Fibroblast of mammary gland (primary cell): ENCODE measurements at regions not wholly inside any gene's neighbourhood (a gene's known extent, or its start where the extent isn't known, plus 50 kb on each side); places are given as distances from the start of the nearest gene placed in this dataset.
A peak's percentile ranks its signal among the peaks of the same experiment; 100 is the strongest.

Experiments used
- DNase-seq: peaks from one replicate; pipeline ENCODE4 v3.0.0-alpha.2; 2010; ENCODE audit warnings: low read depth
- H3K4me3 ChIP-seq: 2 replicates; pipeline ENCODE4 v1.5.1; 2011; ENCODE audit warnings: low read depth, mild to moderate bottlenecking, low read length, moderate library complexity; ENCODE audit not compliant: control insufficient read depth
- TF ChIP-seq, protein P1 (sequence below): conservative IDR thresholded peaks from 2 replicates; pipeline ENCODE4 v1.5.1; 2011; ENCODE audit warnings: low read depth, low read length, inconsistent platforms; ENCODE audit not compliant: control insufficient read depth, insufficient read depth

DNA sequence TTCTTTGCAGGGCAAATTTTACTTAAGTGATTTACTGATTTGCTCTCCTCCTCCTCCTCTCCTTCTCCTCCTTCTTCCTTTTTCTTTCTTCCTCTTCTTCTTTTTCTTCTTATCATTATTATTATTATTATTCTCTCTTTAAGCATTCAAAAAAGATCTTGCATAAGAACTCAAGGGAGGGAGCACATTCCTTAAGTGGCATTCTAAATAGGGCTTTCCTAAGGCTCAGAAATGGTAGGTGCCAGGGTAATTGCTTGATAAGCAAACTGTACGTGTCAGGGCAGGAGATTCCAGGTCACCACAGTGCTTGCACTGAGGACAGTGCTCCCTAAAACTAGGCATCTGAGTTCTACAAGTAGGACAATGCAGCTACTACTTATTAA lies 92.4 kb downstream of the SPTSSA start:
- H3K4me3 ChIP-seq = no peak overlapping the region
- no peak for DNase-seq
- TF ChIP-seq, protein P1, sequence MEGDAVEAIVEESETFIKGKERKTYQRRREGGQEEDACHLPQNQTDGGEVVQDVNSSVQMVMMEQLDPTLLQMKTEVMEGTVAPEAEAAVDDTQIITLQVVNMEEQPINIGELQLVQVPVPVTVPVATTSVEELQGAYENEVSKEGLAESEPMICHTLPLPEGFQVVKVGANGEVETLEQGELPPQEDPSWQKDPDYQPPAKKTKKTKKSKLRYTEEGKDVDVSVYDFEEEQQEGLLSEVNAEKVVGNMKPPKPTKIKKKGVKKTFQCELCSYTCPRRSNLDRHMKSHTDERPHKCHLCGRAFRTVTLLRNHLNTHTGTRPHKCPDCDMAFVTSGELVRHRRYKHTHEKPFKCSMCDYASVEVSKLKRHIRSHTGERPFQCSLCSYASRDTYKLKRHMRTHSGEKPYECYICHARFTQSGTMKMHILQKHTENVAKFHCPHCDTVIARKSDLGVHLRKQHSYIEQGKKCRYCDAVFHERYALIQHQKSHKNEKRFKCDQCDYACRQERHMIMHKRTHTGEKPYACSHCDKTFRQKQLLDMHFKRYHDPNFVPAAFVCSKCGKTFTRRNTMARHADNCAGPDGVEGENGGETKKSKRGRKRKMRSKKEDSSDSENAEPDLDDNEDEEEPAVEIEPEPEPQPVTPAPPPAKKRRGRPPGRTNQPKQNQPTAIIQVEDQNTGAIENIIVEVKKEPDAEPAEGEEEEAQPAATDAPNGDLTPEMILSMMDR = no peak

DNA sequence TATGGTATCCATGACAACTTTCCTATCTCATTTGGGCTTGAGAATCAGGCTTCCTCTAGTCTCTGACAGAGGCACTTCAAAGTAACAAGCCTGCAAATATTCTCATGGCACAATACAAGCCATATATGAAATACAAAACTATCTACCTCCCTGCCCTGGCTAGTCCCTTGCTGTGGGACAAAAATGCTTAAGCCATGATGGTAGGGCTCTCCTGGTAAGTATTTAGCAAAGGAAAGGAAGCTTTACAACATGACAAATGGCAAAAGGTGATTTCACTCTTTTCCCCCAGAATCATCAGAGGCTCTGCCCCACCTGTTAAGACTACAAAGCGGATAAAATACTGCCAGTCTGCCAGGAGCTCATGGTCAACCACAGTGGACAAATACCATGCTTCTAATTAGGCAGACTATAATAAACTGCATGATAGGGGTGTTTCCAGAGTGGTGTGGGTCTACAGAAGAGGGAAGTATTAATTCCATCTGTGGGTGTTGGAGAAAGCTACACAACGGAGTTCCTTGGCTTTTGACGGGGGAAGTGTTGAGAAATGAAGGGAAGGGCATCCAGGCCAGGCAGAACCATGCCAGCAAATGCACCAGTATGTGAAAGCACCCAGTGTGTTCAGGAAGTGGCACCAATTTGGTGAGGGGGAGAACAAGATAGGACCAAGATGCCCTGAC lies 92.9 kb downstream of the SPTSSA start:
- no peak for DNase-seq
- TF ChIP-seq, protein P1 = no peak
- no peak overlapping the region for H3K4me3 ChIP-seq

DNA sequence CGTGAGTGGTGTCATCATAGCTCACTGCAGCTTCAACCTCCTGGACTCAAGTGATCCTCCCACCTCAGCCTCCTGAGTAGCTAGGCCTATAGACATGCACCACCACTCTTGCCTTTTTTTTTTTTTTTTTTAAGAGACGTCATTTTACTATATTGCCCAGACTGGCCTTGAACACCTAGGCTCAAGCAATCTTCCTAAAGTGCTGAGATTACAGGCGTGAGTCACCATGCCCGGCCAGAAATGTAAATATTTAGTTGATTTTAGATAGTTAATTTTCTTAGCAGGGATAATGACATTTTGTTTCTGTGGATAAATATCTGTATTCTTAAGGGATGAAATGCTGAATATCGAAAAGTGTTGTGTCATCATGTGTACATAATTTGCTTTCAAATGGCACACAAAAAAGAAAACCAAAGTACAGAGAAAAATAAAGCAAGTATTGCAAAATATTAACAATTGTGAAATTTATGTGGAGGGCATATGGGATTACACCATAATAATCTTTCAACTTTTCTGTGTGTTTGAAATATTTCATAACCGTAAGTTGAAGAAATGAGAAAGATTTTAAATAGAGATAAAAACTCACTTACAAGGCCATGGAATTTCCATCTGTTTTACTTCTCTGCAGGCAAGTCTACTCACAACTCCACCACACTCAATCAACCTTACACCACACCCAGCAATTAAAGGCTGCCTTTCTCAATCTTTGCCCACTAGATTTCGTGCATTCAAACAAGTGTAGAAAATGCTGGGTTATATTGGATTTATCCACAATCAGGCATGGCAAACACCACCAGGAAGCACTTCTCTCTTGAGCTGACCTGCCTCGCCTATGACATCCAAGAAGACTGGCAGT lies 93.7 kb downstream of the SPTSSA start:
- peak; percentile 45 for DNase-seq
- TF ChIP-seq, protein P1 = no peak
- H3K4me3 ChIP-seq = no peak overlapping the region

DNA sequence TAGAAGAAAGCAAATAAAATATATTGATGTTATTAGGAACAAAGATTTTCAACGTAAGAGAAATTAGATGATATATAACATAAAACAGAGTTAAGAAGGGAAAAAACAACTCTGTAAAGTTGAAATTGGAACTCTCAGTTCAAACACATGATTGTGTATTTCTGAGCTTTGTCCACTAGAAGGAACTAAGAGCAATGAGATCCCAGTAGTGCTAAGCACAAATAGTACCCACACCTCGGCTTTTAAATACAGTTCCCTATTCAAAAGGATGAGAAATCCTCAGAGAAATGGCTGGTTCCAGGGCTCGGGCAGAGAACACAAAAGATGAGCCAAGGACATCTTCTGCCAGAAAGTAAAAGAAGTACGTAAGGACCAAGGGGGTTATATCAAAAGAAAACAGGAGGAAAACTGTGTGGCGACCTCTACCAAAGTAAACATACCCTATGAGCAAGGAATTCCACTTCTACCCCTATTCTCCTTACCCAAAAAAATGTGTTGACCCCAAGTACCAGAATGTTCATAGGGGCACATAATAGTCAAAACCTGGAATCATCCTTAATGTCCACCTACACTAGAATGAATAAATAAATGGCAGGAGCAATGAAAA lies 96.6 kb downstream of the SPTSSA start:
- H3K4me3 ChIP-seq = no peak overlapping the region
- TF ChIP-seq, protein P1 = peak; percentile 34
- peak; percentile 28 for DNase-seq

DNA sequence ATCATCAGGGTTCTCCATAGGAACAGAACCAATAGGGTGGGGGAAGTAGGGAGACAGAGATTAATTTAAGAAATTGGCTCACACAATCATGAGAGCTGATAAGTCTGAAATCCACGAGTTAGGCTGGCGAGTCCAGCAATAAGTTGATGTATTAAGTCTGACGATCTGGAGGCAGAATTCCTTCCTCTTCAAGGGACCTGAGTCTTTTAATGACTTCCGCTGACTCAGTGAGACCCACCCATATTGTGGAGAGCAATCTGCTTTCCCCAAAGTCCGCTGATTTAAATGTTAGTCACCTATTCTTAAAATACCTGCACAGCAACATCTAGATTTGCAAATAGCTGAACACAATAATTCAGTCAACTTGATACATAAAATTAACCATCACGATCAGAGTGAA lies 97.8 kb downstream of the SPTSSA start:
- TF ChIP-seq, protein P1 = no peak
- DNase-seq = no peak
- no peak overlapping the region for H3K4me3 ChIP-seq

DNA sequence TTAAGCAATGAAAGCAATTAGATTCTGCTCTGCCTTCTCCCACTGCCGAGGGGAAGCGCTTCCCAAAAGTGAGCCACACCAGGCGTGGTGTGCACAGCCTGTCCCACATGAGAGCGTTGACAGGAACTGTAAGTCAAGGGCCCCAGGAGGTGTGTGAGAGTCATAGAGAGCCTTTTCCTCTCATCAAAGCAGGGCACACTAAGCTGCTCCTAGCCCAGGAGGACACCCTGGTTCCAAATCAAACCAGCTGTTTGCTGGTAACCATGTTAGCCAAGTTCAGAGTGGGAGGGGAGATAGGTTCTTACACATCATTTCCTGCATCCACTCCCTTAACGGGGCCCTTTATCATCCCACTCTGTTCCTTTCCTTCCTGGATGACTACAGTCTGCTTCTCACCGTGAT lies 98.3 kb downstream of the SPTSSA start:
- H3K4me3 ChIP-seq = no peak overlapping the region
- TF ChIP-seq, protein P1 = no peak

More for the DNA sequence above, 98.3 kb downstream of the SPTSSA start:
- DNase-seq = peak; percentile 31
